Right forelimb (tissue), 1 donor: ENCODE measurements at regions not wholly inside any gene's neighbourhood (a gene's known extent, or its start where the extent isn't known, plus 50 kb on each side); places are given as distances from the start of the nearest gene placed in this dataset.

Experiments
- DNase-seq: peaks from one replicate; pipeline ENCODE4 v3.0.0-alpha.2; 2018

DNA sequence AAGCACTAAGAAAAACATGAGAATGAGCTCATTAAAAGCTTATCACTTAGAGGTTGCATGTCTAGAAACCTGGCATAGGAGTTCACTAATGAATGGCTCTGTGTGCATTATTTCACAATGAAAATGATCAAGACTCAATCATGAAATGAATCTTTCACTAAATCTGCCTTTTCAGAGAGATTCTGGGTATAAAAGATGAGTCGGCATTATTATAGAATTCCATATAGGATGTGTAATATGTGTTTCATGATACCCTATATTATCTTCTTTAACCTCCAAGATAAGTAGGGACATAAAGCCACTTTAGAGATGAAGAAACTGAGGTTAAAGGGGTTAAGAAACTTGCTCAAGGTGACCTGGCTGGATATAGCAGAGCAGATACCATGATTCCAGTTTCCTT lies 368.1 kb downstream of the DUSP10 start:
- no peak for DNase-seq

- no peak for DNase-seq
These were observed 365.6 kb downstream of the DUSP10 start for GRCh38 chr1:221376286-221376685.

GRCh38 chr1:221381910-221382623 lies 359.8 kb downstream of the DUSP10 start:
- no peak for DNase-seq

- no peak for DNase-seq
These were observed 349.4 kb downstream of the DUSP10 start for GRCh38 chr1:221392453-221392852.

GRCh38 chr1:221394011-221394544 lies 347.8 kb downstream of the DUSP10 start:
- DNase-seq: no peak

- no peak for DNase-seq
These were observed 345.4 kb downstream of the DUSP10 start for GRCh38 chr1:221396526-221396925.

DNA sequence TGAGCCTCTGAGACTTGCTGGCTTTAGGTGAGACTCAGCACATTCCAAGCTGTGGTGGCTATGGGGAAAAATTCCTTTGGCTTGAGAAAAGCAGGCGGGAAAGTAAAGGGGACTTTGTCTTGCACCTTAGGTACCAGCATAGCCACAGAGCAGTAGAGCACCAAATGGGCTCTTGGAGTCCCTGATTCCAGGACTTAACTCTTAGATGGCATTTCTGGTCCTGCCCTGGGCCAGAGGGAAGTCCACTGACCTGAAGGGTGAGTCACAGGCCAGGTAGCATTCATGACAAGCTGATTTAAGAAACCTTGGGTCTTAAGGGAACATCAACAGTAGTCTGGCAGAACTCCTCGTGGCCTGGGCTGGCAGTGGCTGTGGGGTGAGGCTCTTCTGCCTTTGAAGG lies 344.7 kb downstream of the DUSP10 start:
- no peak for DNase-seq

DNA sequence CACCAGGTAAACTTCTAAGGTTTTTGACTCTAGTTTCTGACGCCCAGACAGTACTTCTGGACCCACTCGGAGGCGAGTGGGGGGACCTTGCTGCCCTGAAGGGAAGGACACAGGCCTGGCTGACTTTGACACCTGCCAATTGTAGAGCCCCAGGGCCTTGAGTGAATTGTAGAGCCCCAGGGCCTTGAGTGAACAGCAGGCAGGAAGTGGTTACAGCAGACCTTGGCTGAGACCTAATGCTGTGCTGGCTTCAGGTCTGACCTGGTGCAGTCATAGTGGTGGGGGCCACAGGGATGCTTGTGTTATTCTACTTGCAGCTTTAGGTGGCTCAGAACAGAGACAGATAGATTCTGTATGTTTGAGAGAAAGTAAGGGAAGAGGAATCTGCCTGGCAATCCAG lies 344.3 kb downstream of the DUSP10 start:
- no peak for DNase-seq

DNA sequence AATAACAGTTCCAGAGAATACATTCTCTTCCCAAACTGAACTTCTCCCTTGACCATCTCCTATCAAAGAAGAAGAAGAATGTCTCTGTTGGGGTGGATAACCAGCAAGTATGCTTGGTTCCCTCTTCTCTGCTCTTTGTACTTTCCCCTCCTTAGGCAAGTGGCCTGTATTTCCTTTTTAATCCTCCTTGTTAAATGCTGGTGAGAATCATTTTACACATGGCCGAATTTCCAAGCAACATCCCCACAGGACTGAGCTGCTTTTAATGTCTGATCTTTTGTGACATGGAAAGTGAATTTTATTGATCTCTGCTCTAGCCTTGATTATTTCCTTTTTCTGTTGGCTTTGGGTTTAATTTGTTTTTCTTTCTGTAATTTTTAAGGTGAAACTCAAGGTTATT lies 336.7 kb downstream of the DUSP10 start:
- DNase-seq: no peak

DNA sequence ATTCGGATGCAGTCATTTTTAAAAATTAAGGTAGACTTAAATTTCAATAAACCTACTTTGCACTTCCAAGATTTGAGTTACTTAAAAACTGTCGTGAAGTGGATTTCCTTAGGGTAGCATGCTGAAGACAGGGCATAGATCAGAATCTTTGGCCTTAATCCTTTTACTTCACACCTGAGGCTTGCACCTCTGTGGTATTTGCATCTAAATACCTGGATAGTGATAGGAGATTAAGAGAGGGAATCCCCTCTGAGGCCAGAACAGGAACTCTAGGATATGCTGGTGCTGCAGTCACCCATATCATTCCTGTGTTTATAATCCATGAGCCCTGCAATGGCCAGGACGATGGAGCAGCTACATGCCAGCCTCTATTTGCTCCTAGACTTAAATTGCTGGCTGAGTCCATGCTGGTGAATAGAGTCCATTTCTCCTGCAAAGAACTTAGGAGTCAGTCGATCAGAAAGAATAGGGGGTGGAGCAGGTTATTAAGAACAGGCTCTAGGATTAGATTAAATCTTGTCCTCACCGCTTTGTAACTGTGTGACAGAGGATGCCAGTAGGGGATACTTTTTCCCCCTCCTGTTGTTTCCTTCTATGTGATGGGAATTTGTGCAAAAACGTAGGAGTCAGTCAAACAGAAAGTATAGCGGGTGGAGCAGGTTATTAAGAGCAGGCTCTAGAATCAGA lies 333.6 kb downstream of the DUSP10 start:
- no peak for DNase-seq

DNA sequence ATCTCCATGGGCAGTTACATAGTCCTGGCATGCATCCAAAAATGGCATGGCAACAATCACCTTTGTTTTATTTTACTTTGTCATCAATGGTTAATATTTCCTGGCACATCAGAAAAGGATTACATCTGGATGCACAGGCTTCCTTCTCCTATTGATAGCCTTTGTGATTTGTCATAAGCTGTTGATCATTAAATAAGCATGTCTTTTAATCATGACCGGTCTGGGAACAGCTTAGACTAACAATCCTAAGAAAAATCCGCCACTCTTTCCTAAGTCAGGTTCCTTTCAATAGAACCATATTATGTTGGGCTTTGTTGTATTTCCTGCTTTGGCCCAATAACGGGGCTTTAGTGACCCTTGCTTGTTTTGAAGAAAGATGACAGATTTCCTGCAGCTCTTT lies 330.6 kb downstream of the DUSP10 start:
- DNase-seq: no peak

DNA sequence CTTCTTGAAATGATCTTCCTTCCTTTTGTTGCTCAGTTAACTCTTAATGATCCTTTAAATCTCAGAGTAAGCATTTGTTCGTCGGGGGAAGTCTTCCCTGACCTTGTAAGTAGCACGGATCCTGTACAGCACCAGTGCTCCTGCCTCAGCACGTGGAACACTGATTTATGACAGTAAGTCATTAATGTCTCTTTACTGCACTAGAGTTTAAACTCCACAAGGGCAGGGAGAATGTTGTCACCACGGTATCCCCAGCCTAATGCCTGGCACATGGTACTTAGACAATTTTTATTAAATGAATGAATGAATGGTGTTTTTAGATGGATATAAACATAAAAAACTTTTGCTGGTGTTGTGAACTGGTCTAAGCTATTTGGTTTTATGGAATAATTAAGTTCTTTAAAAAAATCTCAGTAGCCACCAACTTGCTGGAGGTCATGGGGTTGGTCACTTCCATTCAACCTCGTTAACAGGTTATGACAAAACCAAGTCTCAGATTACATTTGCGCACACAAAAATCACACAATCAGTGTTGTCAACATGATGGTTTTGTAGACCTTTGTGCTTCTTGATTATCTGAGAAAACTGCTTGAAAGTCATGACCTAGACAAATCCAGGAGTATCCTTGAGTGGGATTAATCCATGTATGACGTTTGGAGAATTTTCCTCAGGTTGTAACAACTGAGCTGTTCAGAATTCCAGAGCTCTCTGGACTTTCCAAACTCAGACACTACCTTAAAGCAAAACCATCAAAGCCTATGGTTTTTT lies 326.9 kb downstream of the DUSP10 start:
- DNase-seq: no peak

GRCh38 chr1:221415651-221416050 lies 326.2 kb downstream of the DUSP10 start:
- DNase-seq: no peak

- no peak for DNase-seq
These were observed 325.7 kb downstream of the DUSP10 start for GRCh38 chr1:221416142-221416541.

DNA sequence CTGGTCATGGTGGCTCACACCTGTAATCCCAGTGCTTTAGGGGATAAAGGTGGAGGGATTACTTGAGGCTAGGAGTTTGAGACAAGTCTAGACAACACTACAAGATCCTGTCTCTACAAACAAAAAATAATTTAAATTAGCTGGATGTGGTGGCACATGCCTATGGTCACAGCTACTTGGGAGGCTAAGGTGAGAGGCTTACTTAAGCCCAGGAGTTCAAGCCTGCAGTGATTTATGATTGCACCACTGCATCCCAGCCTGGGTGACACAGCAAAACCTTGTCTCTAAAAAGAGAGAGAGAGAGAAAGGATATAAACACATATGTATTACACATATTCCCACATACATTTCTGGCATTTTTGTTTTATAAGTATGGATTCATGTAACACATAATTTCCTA lies 325.2 kb downstream of the DUSP10 start:
- DNase-seq: no peak

GRCh38 chr1:221418346-221418745 lies 323.5 kb downstream of the DUSP10 start:
- DNase-seq: no peak

- DNase-seq: no peak
These were observed 322.3 kb downstream of the DUSP10 start for GRCh38 chr1:221419513-221420095.

- no peak for DNase-seq
These were observed 312.6 kb downstream of the DUSP10 start for GRCh38 chr1:221429264-221429663.

DNA sequence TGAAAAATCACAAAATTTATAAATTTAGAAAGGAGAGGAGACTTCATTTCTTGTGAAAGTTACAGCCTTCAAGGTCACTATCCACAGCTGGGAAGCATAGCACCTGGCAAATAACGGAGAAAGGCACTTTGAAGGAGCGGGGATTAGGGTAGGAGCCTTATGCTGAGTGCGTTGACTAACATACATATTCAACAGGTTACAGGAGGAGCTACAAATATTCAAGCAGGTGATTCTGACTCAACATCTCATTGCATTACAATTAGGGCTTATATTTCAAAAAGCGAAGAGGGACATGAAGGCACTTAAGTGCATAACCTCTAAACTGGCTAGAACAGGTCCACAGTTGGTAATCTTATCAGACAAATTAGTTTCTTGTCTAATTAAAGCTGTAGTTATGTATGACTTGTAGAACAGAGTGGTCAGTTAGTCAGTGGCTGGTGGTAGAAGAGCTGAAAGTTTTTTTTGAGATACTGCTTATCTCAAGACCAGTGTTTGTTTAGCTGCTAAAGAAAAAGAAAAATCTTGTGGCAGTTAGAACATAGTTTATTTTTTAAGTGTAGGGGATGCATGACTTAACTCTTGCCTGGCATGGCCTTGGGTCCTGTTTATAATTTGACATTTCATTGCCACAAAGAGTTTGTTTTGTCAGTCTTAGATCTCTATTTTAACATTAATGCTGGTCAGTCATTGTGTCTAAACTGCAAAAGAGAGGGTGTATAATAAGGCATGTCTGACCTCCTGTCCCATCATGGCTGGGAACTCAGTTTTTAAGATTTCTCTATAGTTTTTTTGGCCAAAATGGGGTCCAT lies 311.5 kb downstream of the DUSP10 start:
- no peak for DNase-seq

GRCh38 chr1:221431068-221431651 lies 310.7 kb downstream of the DUSP10 start:
- no peak for DNase-seq

- DNase-seq: no peak
These were observed 309.9 kb downstream of the DUSP10 start for GRCh38 chr1:221431961-221432360.

DNA sequence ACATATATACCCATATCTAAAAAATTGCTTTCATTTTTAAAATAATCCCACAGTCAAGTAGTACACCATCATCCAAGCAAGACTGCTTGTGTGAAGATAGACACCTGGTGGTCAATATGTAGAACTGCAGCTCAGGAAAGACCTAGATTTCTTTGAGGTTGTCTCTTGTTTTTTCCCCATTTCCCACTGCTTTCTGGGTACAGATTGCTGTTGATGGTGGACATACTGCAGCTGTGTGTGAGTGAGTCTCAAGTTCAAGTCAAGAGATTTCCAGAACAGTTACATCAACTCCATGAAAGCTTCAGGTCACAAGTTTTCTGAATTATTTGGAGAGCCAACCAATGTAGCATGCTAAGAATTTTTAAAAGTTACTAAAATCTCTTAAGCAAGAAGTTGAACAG lies 306.4 kb downstream of the DUSP10 start:
- no peak for DNase-seq
